ENCODE measurements at regions not wholly inside any gene's neighbourhood (a gene's known extent, or its start where the extent isn't known, plus 50 kb on each side); places are given as distances from the start of the nearest gene placed in this dataset.

GRCh38 chr13:23506071-23506806 is 64.0 kb upstream of the TNFRSF19 start:
- no peak for ATAC-seq
- ChIA-PET POLR2A (no interaction called here), CTCF (no interaction called here)
- DNase-seq (ENCODE audit: low read depth, low spot score), result no peak
- TF ChIP-seq REST (IDR thresholded peaks at IDR 0.05; ENCODE audit: insufficient read depth in 1 of 2, low read depth in 2 of 2, low read length in 1 of 2) (no peak), TCF7L2 (IDR thresholded peaks at IDR 0.05; ENCODE audit: low read depth, low read length) (no peak), SIN3A (IDR thresholded peaks at IDR 0.05; ENCODE audit: borderline replicate concordance, insufficient read depth, low read depth, low read length) (no peak), CTCF (IDR thresholded peaks at IDR 0.05) (no peak), POLR2AphosphoS5 (IDR thresholded peaks at IDR 0.05; ENCODE audit: low read depth, low read length) (no peak)
- in situ Hi-C loops (cut with HindIII; ENCODE audit: low pct_unique_long_range_greater_than_20kb, low sequenced_read_pairs) (no loop called here), intact Hi-C loops (cut with micrococcal nuclease; ENCODE audit: unreplicated experiment) (no loop called here)
- no peaks in the 10 kb centered on the region for H3K36me3 ChIP-seq (ENCODE audit: control insufficient read depth, insufficient read depth, low read length)
- no peaks in the 10 kb centered on the region for H3K27me3 ChIP-seq (ENCODE audit: control insufficient read depth, insufficient read depth, low read length)
- no peak overlapping the region for H3K27ac ChIP-seq (ENCODE audit: low read length)
- no peak overlapping the region for H3K4me3 ChIP-seq (ENCODE audit: low read depth in 2 of 2, low read length in 2 of 2)
- H3K4me1 ChIP-seq (ENCODE audit: control insufficient read depth, insufficient read depth, low read length), result no peaks in the 10 kb centered on the region
- H3K9me3 ChIP-seq (ENCODE audit: control insufficient read depth, insufficient read depth, low read depth, low read length), result no peaks in the 10 kb centered on the region
- no TSS peak for BruUV-seq (replicated peaks)

GRCh38 chr13:23506807-23507291 is 63.4 kb upstream of the TNFRSF19 start:
- in situ Hi-C loops (cut with HindIII; ENCODE audit: low pct_unique_long_range_greater_than_20kb, low sequenced_read_pairs) (no loop called here), intact Hi-C loops (cut with micrococcal nuclease; ENCODE audit: unreplicated experiment) (no loop called here)
- DNase-seq (ENCODE audit: low read depth, low spot score) (no peak), ATAC-seq (no peak)
- CTCF ChIA-PET, result no interaction called here
- H3K27ac ChIP-seq (ENCODE audit: low read length), result no peak overlapping the region
- TF ChIP-seq POLR2AphosphoS5 (IDR thresholded peaks at IDR 0.05; ENCODE audit: low read depth, low read length) (no peak), TCF7L2 (IDR thresholded peaks at IDR 0.05; ENCODE audit: low read depth, low read length) (no peak), CTCF (IDR thresholded peaks at IDR 0.05) (no peak), REST (IDR thresholded peaks at IDR 0.05; ENCODE audit: insufficient read depth in 1 of 2, low read depth in 2 of 2, low read length in 1 of 2) (no peak), SIN3A (IDR thresholded peaks at IDR 0.05; ENCODE audit: borderline replicate concordance, insufficient read depth, low read depth, low read length) (no peak)
- no peaks in the 10 kb centered on the region for H3K36me3 ChIP-seq (ENCODE audit: control insufficient read depth, insufficient read depth, low read length)
- H3K4me3 ChIP-seq (ENCODE audit: low read depth in 2 of 2, low read length in 2 of 2), result no peak overlapping the region
- POLR2A ChIA-PET, result no interaction called here
- BruUV-seq (replicated peaks), result no TSS peak
- no peaks in the 10 kb centered on the region for H3K4me1 ChIP-seq (ENCODE audit: control insufficient read depth, insufficient read depth, low read length)
- no peaks in the 10 kb centered on the region for H3K27me3 ChIP-seq (ENCODE audit: control insufficient read depth, insufficient read depth, low read length)
- no peaks in the 10 kb centered on the region for H3K9me3 ChIP-seq (ENCODE audit: control insufficient read depth, insufficient read depth, low read depth, low read length)
